Astrocyte (in vitro differentiated cells and primary cell): ENCODE measurements at regions not wholly inside any gene's neighbourhood (a gene's known extent, or its start where the extent isn't known, plus 50 kb on each side); places are given as distances from the start of the nearest gene placed in this dataset.

Experiments used
- EZH2 ChIP-seq: IDR thresholded peaks from 2 replicates; pipeline ENCODE4 v1.6.1; 2012; ENCODE audit warnings: mild to moderate bottlenecking, low read length, inconsistent platforms; ENCODE audit not compliant: insufficient read depth
- TF ChIP-seq, protein P1 (sequence below): IDR thresholded peaks from 2 replicates; pipeline ENCODE4 v1.5.1; 2011; ENCODE audit warnings: low read depth, mild to moderate bottlenecking, inconsistent platforms, low read length, moderate library complexity; ENCODE audit not compliant: insufficient read depth

- TF ChIP-seq EZH2 = no peak
- TF ChIP-seq, protein P1, sequence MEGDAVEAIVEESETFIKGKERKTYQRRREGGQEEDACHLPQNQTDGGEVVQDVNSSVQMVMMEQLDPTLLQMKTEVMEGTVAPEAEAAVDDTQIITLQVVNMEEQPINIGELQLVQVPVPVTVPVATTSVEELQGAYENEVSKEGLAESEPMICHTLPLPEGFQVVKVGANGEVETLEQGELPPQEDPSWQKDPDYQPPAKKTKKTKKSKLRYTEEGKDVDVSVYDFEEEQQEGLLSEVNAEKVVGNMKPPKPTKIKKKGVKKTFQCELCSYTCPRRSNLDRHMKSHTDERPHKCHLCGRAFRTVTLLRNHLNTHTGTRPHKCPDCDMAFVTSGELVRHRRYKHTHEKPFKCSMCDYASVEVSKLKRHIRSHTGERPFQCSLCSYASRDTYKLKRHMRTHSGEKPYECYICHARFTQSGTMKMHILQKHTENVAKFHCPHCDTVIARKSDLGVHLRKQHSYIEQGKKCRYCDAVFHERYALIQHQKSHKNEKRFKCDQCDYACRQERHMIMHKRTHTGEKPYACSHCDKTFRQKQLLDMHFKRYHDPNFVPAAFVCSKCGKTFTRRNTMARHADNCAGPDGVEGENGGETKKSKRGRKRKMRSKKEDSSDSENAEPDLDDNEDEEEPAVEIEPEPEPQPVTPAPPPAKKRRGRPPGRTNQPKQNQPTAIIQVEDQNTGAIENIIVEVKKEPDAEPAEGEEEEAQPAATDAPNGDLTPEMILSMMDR = no peak
Observed at GRCh38 chr11:80412604-80413003, 971.8 kb upstream of the TENM4 start.
